B cell (primary cell): ENCODE measurements at regions not wholly inside any gene's neighbourhood (a gene's known extent, or its start where the extent isn't known, plus 50 kb on each side); places are given as distances from the start of the nearest gene placed in this dataset.

Experiments used
- ATAC-seq: fragments of 200-7000 bp; cut with Tn5 transposase; one replicate; pipeline ENCODE4 v1.10.0; 2021; ENCODE audit warnings: low read depth, mild to moderate bottlenecking, moderate number of reproducible peaks, moderate library complexity
- CTCF ChIA-PET: fragments of 350-600 bp; sonication (Branson Sonifier 250); formaldehyde crosslinking; loops from one replicate; lab custom pipeline; 2021; ENCODE audit warnings: antibody characterized with exemption, inconsistent platforms; lab: Charles Lee
- POLR2A ChIA-PET: fragments of 350-600 bp; sonication (Branson Sonifier 250); formaldehyde crosslinking; loops from one replicate; lab custom pipeline; 2021; ENCODE audit warnings: antibody characterized with exemption; lab: Charles Lee
- DNase-seq: peaks from one replicate; pipeline ENCODE4 v3.0.0; 2013
- H2AFZ ChIP-seq: 2 replicates; pipeline ENCODE4 v1.6.1; 2012; ENCODE audit warnings: mild to moderate bottlenecking, low read depth, low read length; ENCODE audit not compliant: insufficient read depth, poor library complexity, severe bottlenecking
- H3K27ac ChIP-seq, 2 donors: 1 replicate in 1 of 2; 2 replicates in 1 of 2; pipeline ENCODE4 v1.5.1; 2012 to 2013; ENCODE audit warnings: low read length in 2 of 2, mild to moderate bottlenecking in 2 of 2, moderate library complexity in 1 of 2
- H3K27me3 ChIP-seq, 4 experiments: fragments of 200-600 bp in 1 of 4; sonication (generic) in 1 of 4; replicated peaks in 1 of 4; 1 replicate in 2 of 4; 2 replicates in 2 of 4; pipeline versions ENCODE4 v1.6.1 to v1.7.0; 2013 to 2016; ENCODE audit warnings: low read length in 3 of 4, mild to moderate bottlenecking in 2 of 4, mixed read lengths in 1 of 4, moderate library complexity in 1 of 4; ENCODE audit not compliant: insufficient read depth in 4 of 4, control insufficient read depth in 3 of 4; ENCODE audit errors: control extremely low read depth in 1 of 4
- H3K36me3 ChIP-seq, 2 experiments: replicated peaks in 1 of 2; 1 replicate in 1 of 2; 2 replicates in 1 of 2; pipeline versions ENCODE4 v1.6.1 to v1.7.1; 2013; ENCODE audit warnings: low read length in 1 of 2; ENCODE audit not compliant: insufficient read depth in 2 of 2, control insufficient read depth in 1 of 2; ENCODE audit errors: control extremely low read depth in 1 of 2, extremely low read depth in 1 of 2
- H3K4me1 ChIP-seq, 2 donors: fragments of 200-600 bp in 1 of 2; sonication (generic) in 1 of 2; 1 replicate in 1 of 2; 2 replicates in 1 of 2; pipeline versions ENCODE4 v1.5.1 to v1.6.1; 2013 to 2017; ENCODE audit warnings: low read length in 2 of 2; ENCODE audit not compliant: control insufficient read depth in 2 of 2, insufficient read depth in 2 of 2
- H3K4me2 ChIP-seq: replicated peaks from 2 replicates; pipeline ENCODE3; 2012; ENCODE audit warnings: mild to moderate bottlenecking, low read depth, low read length; ENCODE audit not compliant: poor library complexity, severe bottlenecking
- H3K4me3 ChIP-seq, 5 experiments: fragments of 200-600 bp in 1 of 5; sonication (generic) in 1 of 5; 1 replicate in 3 of 5; 2 replicates in 2 of 5; pipeline versions ENCODE4 v1.5.1 to v1.7.0; 2011 to 2016; ENCODE audit warnings: low read length in 4 of 5, mild to moderate bottlenecking in 4 of 5, low read depth in 2 of 5, control low read depth in 1 of 5, moderate library complexity in 1 of 5; ENCODE audit not compliant: insufficient read depth in 1 of 5; ENCODE audit errors: control extremely low read depth in 1 of 5, extremely low read depth in 1 of 5
- H3K79me2 ChIP-seq: fragments of 200-600 bp; sonication (generic); one replicate; pipeline ENCODE4 v1.6.0; 2016; ENCODE audit warnings: low read length; ENCODE audit not compliant: control insufficient read depth, insufficient read depth
- H3K9ac ChIP-seq: fragments of 200-600 bp; sonication (generic); 2 replicates; pipeline ENCODE4 v1.6.1; 2017; ENCODE audit warnings: mild to moderate bottlenecking, low read length, moderate library complexity
- H3K9me3 ChIP-seq, 3 donors: one replicate each; pipeline versions ENCODE4 v1.6.1 to v1.7.1; 2013; ENCODE audit warnings: low read length in 2 of 3; ENCODE audit not compliant: control insufficient read depth in 2 of 3, insufficient read depth in 1 of 3; ENCODE audit errors: control extremely low read depth in 1 of 3
- H4K20me1 ChIP-seq: 2 replicates; pipeline ENCODE4 v1.6.0; 2012; ENCODE audit warnings: mild to moderate bottlenecking, low read length; ENCODE audit not compliant: insufficient read depth, control insufficient read depth, poor library complexity, severe bottlenecking
- H3K27ac Mint-ChIP-seq: one replicate; pipeline ENCODE4 v1.8.0; 2021; ENCODE audit warnings: mixed read lengths
- H3K27me3 Mint-ChIP-seq: one replicate; pipeline ENCODE4 v1.8.0; 2021; ENCODE audit warnings: mixed read lengths
- H3K4me1 Mint-ChIP-seq: one replicate; pipeline ENCODE4 v1.8.0; 2021; ENCODE audit warnings: mixed read lengths
- H3K4me3 Mint-ChIP-seq: one replicate; pipeline ENCODE4 v1.8.0; 2021; ENCODE audit warnings: mixed read lengths
- H3K9me3 Mint-ChIP-seq: one replicate; pipeline ENCODE4 v1.8.0; 2022; ENCODE audit warnings: mixed read lengths; ENCODE audit not compliant: insufficient read depth
- EZH2 ChIP-seq: IDR thresholded peaks from 2 replicates; pipeline ENCODE4 v1.6.1; 2012; ENCODE audit warnings: borderline replicate concordance, low read depth, mild to moderate bottlenecking, moderate library complexity, low read length; ENCODE audit not compliant: insufficient read depth, poor library complexity, severe bottlenecking
- WGBS: methylation state at CpG from one replicate; pipeline ENCODE4 v1.1.5; 2013; ENCODE audit warnings: missing lambda C conversion rate; ENCODE audit not compliant: insufficient coverage; 5-methylcytosine and 5-hydroxymethylcytosine counted together
- intact Hi-C: fragments of 100-400 bp; cut with micrococcal nuclease; formaldehyde crosslinking; loops from one replicate; pipeline ENCODE4 v1.10.0; 2022
- TF ChIP-seq, protein P1 (sequence below): fragments of 200-600 bp; IDR thresholded peaks from one replicate; pipeline ENCODE4 v1.8.0; 2022; ENCODE audit warnings: antibody characterized with exemption, mild to moderate bottlenecking

- H3K27me3 Mint-ChIP-seq, result no peaks in the 10 kb centered on the region
- WGBS, result 100% methylated on average over 1 of the region's 6 CpGs
Measured at GRCh38 chr18:23363865-23364570, 89.1 kb upstream of the RIOK3 start.

DNA sequence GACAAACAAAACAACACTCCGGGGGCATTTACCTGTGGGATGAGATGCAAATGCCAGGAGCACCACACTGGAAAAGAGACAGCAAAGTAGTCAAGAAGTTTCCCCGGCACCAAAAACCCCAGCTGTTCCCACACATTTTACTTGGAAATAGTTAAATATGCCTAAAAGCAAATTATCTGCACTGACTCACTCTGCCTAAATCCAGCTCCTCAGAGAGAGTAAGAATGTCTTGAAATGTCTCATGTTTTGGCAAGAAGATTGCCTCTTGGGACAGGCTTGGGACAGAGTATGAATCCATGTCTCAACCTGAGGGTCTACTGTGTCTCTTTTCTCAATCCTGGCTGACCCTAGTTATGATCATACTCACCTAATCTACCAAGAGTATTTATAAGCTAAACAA lies 87.5 kb upstream of the RIOK3 start:
- H3K4me1 Mint-ChIP-seq, result no peaks in the 10 kb centered on the region
- no peaks in the 10 kb centered on the region for H4K20me1 ChIP-seq
- TF ChIP-seq EZH2, result no peak
- TF ChIP-seq, protein P1, sequence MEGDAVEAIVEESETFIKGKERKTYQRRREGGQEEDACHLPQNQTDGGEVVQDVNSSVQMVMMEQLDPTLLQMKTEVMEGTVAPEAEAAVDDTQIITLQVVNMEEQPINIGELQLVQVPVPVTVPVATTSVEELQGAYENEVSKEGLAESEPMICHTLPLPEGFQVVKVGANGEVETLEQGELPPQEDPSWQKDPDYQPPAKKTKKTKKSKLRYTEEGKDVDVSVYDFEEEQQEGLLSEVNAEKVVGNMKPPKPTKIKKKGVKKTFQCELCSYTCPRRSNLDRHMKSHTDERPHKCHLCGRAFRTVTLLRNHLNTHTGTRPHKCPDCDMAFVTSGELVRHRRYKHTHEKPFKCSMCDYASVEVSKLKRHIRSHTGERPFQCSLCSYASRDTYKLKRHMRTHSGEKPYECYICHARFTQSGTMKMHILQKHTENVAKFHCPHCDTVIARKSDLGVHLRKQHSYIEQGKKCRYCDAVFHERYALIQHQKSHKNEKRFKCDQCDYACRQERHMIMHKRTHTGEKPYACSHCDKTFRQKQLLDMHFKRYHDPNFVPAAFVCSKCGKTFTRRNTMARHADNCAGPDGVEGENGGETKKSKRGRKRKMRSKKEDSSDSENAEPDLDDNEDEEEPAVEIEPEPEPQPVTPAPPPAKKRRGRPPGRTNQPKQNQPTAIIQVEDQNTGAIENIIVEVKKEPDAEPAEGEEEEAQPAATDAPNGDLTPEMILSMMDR, result no peak
- DNase-seq (no peak), ATAC-seq (no peak)
- no peak overlapping the region for H3K4me3 ChIP-seq
- H3K27ac ChIP-seq, result no peak overlapping the region
- no peak overlapping the region for H3K4me3 Mint-ChIP-seq
- CTCF ChIA-PET, result interaction anchor here (1.7 kb wide), 1 partner anchor 235 kb away, joined by 8 read pairs; no protein-coding TSS in a partner anchor
- intact Hi-C loops, result no loop called here
- no peaks in the 10 kb centered on the region for H3K27me3 ChIP-seq
- no peaks in the 10 kb centered on the region for H3K4me1 ChIP-seq
- POLR2A ChIA-PET, result no interaction called here
- no peaks in the 10 kb centered on the region for H3K9me3 ChIP-seq
- H3K27ac Mint-ChIP-seq, result no peak overlapping the region
- H3K9ac ChIP-seq, result no peak overlapping the region
- no CpG with 5 or more reads among the region's 2 CpGs for WGBS
- no peak overlapping the region for H3K4me2 ChIP-seq
- no peak overlapping the region for H2AFZ ChIP-seq
- no peaks in the 10 kb centered on the region for H3K27me3 Mint-ChIP-seq
- no peaks in the 10 kb centered on the region for H3K36me3 ChIP-seq
- no peaks in the 10 kb centered on the region for H3K79me2 ChIP-seq
- H3K9me3 Mint-ChIP-seq, result no peaks in the 10 kb centered on the region

More at GRCh38 chr18:23363865-23364570, 89.1 kb upstream of the RIOK3 start:
- DNase-seq (no peak), ATAC-seq (no peak)
- ChIA-PET POLR2A (interaction anchor here (0.7 kb wide), 1 partner anchor 155 kb away, joined by 13 read pairs; no protein-coding TSS in a partner anchor), CTCF (interaction anchor here (1.4 kb wide), 1 partner anchor 550 kb away, joined by 4 read pairs; no protein-coding TSS in a partner anchor)
- Histone ChIP-seq H3K27me3 (no peaks in the 10 kb centered on the region), H3K36me3 (no peaks in the 10 kb centered on the region), H3K27ac (no peak overlapping the region), H3K4me3 (no peak overlapping the region), H3K4me2 (no peak overlapping the region), H3K79me2 (no peaks in the 10 kb centered on the region), H3K9me3 (no peaks in the 10 kb centered on the region), H3K4me1 (peaks cover 5 to 7% of the 10 kb centered on the region in 2 donors), H3K9ac (no peak overlapping the region), H2AFZ (no peak overlapping the region), H4K20me1 (no peaks in the 10 kb centered on the region)
- no peak for TF ChIP-seq EZH2
- TF ChIP-seq, protein P1, result no peak
- Mint-ChIP-seq H3K4me3 (no peak overlapping the region), H3K4me1 (peaks cover 8% of the 10 kb centered on the region), H3K9me3 (no peaks in the 10 kb centered on the region), H3K27ac (no peak overlapping the region)
- intact Hi-C loops, result no loop called here
